ENCODE measurements at regions not wholly inside any gene's neighbourhood (a gene's known extent, or its start where the extent isn't known, plus 50 kb on each side); places are given as distances from the start of the nearest gene placed in this dataset.

- WGBS, 4 donors = 87 to 100% (median 96%) methylated on average over 1 of the region's 1 CpG
- no peak for DNase-seq
- Histone ChIP-seq H3K27ac (no peak overlapping the region), H3K4me3 (no peak overlapping the region), H3K9me3 (replicated peaks in 1 of 3) (no peaks in the 10 kb centered on the region), H3K27me3 (no peaks in the 10 kb centered on the region), H3K4me1 (replicated peaks in 1 of 2) (no peaks in the 10 kb centered on the region), H3K36me3 (replicated peaks in 1 of 2) (no peaks in the 10 kb centered on the region)
- intact Hi-C loops (cut with DNase I) = no loop called here
- TF ChIP-seq CTCF (IDR thresholded peaks at IDR 0.05) (no peak), POLR2A (IDR thresholded peaks at IDR 0.05) (no peak)
Measured at GRCh38 chr2:220029013-220029412, 401.6 kb downstream of the SLC4A3 start.

GRCh38 chr2:220033546-220033945, 406.1 kb downstream of the SLC4A3 start:
- WGBS, 4 donors = 69 to 89% (median 80%) methylated on average over 1 of the region's 1 CpG
- H3K36me3 ChIP-seq (replicated peaks in 1 of 2) = no peaks in the 10 kb centered on the region
- intact Hi-C loops (cut with DNase I) = no loop called here
- no peaks in the 10 kb centered on the region for H3K4me1 ChIP-seq (replicated peaks in 1 of 2)
- TF ChIP-seq CTCF (IDR thresholded peaks at IDR 0.05) (no peak), POLR2A (IDR thresholded peaks at IDR 0.05) (no peak)
- no peak overlapping the region for H3K27ac ChIP-seq
- no peak for DNase-seq
- H3K27me3 ChIP-seq = no peaks in the 10 kb centered on the region
- no peak overlapping the region for H3K4me3 ChIP-seq
- no peaks in the 10 kb centered on the region for H3K9me3 ChIP-seq (replicated peaks in 1 of 3)

- Histone ChIP-seq H3K4me3 (no peak overlapping the region), H3K27ac (no peak overlapping the region), H3K36me3 (replicated peaks in 1 of 2) (no peaks in the 10 kb centered on the region), H3K9me3 (replicated peaks in 1 of 3) (no peaks in the 10 kb centered on the region), H3K4me1 (replicated peaks in 1 of 2) (no peaks in the 10 kb centered on the region), H3K27me3 (no peaks in the 10 kb centered on the region)
- TF ChIP-seq CTCF (IDR thresholded peaks at IDR 0.05) (no peak), POLR2A (IDR thresholded peaks at IDR 0.05) (no peak)
- no peak for DNase-seq
- intact Hi-C loops (cut with DNase I) = no loop called here
Measured at GRCh38 chr2:220034426-220035130, 407.1 kb downstream of the SLC4A3 start.

GRCh38 chr2:220036431-220036830, 409.0 kb downstream of the SLC4A3 start:
- no peak overlapping the region for H3K4me3 ChIP-seq
- no peaks in the 10 kb centered on the region for H3K9me3 ChIP-seq (replicated peaks in 1 of 3)
- no peak for TF ChIP-seq POLR2A (IDR thresholded peaks at IDR 0.05)
- TF ChIP-seq CTCF (IDR thresholded peaks at IDR 0.05) = no peak
- no peak overlapping the region for H3K27ac ChIP-seq
- H3K36me3 ChIP-seq (replicated peaks in 1 of 2) = no peaks in the 10 kb centered on the region
- DNase-seq = no peak
- no peaks in the 10 kb centered on the region for H3K4me1 ChIP-seq (replicated peaks in 1 of 2)
- intact Hi-C loops (cut with DNase I) = no loop called here
- no peaks in the 10 kb centered on the region for H3K27me3 ChIP-seq
